RWPE1 (cell line): ENCODE measurements at regions not wholly inside any gene's neighbourhood (a gene's known extent, or its start where the extent isn't known, plus 50 kb on each side); places are given as distances from the start of the nearest gene placed in this dataset.
"Not testable (repeated sequence)": the region's sequence is repeated elsewhere in the genome, so short reads cannot be mapped to it uniquely, and the experiment has no call there.

Source experiments
- CTCF ChIA-PET: fragments of 350-600 bp; sonication (Branson Sonifier 250); formaldehyde crosslinking; extraction: SDS; loops from one replicate; lab custom pipeline; 2021; lab: Yijun Ruan, JAX
- POLR2A ChIA-PET: fragments of 400-600 bp; formaldehyde crosslinking; extraction: SDS; loops from one replicate; lab custom pipeline; 2020; ENCODE audit warnings: antibody characterized with exemption; ENCODE audit not compliant: low non-redundant PET; lab: Yijun Ruan, JAX
- DNase-seq: peaks from one replicate; pipeline ENCODE4 v3.0.0; 2012; ENCODE audit warnings: low spot score
- H3K27ac ChIP-seq: fragments of 450-650 bp; 2 replicates; pipeline ENCODE4 v1.5.1; 2017
- TF ChIP-seq, protein P1 (sequence below): fragments of 450-650 bp; conservative IDR thresholded peaks from 2 replicates; pipeline ENCODE4 v1.5.1; 2017; ENCODE audit warnings: low read depth, mild to moderate bottlenecking

- DNase-seq, CTCF ChIA-PET, H3K27ac ChIP-seq, POLR2A ChIA-PET: not testable (repeated sequence)
Measured at GRCh38 chr11:3488003-3488402, 109.1 kb upstream of the ZNF195 start.

- DNase-seq, CTCF ChIA-PET, POLR2A ChIA-PET, H3K27ac ChIP-seq: not testable (repeated sequence)
Measured at GRCh38 chr11:3485737-3486136, 106.8 kb upstream of the ZNF195 start.

DNA sequence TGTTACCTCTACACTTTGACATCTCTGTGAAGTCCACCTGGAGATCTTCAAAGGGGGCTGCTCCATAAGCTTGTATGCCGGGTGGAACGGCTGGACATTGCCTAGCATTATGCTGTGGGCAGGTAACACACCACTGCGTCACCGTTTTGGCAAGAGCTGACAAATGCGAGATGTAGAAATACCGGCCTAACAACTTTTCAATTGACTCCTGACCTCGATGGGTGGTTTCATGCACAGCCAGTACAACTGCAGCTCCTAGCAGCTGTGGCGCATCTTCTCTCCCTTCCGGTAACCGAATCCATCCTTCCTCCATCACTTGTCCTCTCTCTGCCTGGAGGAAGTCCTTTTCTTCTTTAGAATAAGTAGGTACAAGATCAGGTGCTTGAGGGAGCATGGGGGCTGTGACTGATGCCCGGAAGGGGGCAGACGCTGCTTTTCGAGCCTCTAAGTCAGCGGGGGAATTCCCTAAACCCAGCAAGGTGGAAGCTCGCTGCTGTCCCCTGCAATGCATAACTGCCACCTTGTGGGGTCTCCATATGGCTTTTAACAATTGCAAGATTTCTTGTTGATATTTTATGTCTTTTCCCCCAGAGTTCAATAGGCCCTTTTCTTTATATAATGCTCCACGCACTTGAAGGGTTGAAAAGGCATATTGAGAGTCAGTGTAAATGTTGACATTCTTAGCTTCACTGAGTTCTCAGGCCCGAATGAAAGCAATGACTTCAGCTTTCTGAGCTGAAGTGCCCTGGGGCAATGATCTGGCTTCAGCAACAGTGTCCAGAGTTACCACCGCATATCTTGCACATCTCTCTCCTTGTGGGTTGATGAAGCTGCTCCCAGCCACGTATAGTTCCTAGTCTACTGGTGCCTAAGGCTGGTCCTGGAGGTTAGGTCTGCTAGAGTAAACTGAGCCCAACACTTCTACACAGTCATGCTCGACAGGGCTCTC lies 98.3 kb upstream of the ZNF195 start:
- POLR2A ChIA-PET, H3K27ac ChIP-seq: not testable (repeated sequence)
- CTCF ChIA-PET, result interaction anchor here (1.2 kb wide), 1 partner anchor 37 kb away, joined by 3 read pairs; no protein-coding TSS in a partner anchor
- DNase-seq, result peak; percentile 16

DNA sequence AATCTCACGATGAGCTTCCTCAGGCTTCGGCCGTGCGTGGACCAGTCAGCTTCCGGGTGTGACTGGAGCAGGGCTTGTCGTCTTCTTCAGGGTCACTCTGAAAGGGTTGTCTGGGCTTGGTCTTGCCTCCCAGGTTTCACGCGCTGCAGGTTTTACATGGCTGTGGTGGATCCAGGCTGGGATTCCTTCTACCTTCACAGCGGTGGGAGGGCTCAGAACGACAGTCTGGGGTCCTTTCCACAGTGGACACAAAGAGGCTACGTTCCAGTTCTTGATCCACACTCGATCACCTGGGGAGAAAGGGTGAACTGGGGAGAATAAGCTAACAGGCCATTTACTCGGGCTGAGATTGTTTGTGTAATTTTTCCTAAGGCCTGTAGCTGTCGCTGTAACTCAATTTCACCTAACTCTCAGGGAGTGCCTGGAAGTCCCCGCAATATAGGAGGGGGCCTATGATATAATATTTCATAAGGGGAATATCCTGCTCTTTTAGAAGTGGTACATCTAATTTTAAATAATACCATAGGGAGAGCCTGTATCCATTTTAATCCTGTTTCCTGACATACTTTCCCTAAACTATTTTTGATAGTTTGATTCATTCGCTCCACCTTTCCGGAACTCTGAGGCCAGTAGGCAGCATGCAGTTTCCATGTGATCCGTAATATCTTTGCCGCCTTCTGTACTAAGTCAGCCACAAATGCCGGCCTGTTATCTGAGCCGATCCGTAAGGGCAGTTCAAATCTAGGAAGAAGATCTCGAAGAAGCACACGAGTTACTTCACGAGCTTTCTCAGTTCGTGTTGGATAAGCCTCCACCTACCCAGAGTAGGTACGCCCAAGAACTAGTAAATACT lies 97.4 kb upstream of the ZNF195 start:
- CTCF ChIA-PET, result interaction anchor here (0.6 to 1.2 kb wide), 2 partner anchors 38 to 531 kb away, joined by 3 read pairs; no protein-coding TSS in a partner anchor
- TF ChIP-seq, protein P1, sequence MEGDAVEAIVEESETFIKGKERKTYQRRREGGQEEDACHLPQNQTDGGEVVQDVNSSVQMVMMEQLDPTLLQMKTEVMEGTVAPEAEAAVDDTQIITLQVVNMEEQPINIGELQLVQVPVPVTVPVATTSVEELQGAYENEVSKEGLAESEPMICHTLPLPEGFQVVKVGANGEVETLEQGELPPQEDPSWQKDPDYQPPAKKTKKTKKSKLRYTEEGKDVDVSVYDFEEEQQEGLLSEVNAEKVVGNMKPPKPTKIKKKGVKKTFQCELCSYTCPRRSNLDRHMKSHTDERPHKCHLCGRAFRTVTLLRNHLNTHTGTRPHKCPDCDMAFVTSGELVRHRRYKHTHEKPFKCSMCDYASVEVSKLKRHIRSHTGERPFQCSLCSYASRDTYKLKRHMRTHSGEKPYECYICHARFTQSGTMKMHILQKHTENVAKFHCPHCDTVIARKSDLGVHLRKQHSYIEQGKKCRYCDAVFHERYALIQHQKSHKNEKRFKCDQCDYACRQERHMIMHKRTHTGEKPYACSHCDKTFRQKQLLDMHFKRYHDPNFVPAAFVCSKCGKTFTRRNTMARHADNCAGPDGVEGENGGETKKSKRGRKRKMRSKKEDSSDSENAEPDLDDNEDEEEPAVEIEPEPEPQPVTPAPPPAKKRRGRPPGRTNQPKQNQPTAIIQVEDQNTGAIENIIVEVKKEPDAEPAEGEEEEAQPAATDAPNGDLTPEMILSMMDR, result peak; percentile 42
- DNase-seq, POLR2A ChIA-PET, H3K27ac ChIP-seq: not testable (repeated sequence)

DNA sequence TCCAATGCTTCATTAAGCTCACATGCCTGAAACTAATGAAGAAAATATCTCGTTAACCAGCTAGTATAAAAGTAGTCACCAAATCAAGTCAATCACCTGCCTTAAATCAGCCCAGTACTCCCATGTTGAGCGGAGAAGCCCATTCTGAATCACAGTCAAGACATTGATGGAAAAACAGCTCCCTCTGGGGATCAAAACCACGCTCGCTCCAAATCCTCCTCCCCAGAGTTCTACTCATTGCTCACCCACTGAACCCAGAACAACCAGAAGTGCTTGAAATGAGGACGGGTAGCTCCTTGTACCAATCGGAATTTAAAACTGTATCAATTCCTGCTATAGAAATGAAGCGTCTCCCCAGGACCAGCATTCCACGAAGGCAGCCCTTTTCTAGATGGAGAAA lies 90.0 kb upstream of the ZNF195 start:
- H3K27ac ChIP-seq, POLR2A ChIA-PET, DNase-seq, CTCF ChIA-PET: not testable (repeated sequence)

- H3K27ac ChIP-seq, CTCF ChIA-PET, DNase-seq, POLR2A ChIA-PET: not testable (repeated sequence)
Measured at GRCh38 chr11:3467599-3467998, 88.7 kb upstream of the ZNF195 start.

DNA sequence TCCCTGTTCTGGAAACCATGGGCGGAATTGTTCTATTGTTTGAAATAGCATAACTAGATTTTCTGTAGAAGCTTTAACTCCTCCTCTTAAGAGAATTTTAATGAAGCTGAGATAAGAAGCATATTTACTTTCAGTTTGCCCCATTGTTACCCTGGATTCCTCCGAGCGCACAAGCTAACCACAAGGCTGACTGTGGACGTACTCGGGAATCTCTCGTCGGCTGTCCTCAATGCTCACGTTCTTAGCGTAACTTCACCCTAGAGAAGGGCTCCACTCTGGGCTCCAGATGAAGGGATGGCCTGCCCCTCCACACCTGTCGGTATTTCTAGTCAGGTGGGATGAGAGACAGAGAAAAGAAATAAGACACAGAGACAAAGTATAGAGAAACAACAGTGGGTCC lies 76.7 kb upstream of the ZNF195 start:
- DNase-seq, H3K27ac ChIP-seq, POLR2A ChIA-PET: not testable (repeated sequence)
- CTCF ChIA-PET, result interaction anchor here (0.6 kb wide), 1 partner anchor 387 kb away, joined by 4 read pairs; no protein-coding TSS in a partner anchor

DNA sequence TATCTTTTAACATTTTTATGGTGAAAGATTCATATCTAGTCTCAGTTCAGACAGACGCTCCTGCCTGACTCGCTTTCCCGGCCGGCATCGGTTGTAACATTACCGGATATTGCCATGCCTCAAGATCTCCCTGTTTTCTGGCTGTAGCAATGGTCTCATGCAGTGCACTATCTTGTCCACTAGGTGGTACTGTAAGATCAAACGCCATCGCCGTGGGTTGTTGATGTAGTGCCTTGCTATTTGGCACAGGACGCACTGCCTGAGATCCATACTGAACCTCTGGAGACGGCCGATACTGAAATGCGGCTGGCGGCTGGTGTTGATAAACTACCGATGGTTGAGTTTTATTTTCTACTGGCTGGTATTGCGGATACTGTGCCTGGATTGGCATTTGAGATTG lies 75.9 kb upstream of the ZNF195 start:
- CTCF ChIA-PET, POLR2A ChIA-PET, DNase-seq, H3K27ac ChIP-seq: not testable (repeated sequence)
- TF ChIP-seq, protein P1, result peak; percentile 91

DNA sequence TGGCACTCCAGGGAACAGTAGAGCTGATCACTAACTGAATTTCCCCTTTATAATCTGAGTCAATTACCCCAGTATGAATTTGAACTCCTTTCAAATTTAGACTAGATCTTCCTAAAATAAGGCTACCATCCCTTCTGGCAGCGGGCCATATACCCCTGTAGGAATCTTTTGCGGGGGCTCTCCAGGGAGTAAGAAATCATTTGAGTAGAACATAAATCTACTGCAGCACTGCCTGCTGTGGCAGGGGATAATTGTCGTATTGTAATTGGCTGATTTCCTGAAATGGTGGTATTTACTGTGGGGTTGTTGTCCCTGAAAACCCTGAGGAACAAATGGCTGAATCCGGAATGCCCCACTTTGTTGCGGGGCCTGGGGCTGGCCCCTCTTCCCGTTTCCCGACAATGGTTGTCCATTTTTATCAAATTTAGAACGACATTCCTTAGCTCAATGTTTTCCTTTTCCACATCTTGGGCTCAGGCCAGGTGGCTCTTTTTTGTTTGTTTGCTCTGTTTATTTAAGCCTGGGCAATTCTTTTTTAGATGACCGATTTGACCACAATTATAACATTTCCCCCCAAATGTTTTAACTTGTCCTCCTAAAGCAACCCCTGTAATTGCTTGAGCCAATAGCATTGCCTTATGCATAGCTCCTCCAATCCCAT lies 74.8 kb upstream of the ZNF195 start:
- POLR2A ChIA-PET, H3K27ac ChIP-seq, DNase-seq: not testable (repeated sequence)
- CTCF ChIA-PET, result interaction anchor here (0.6 to 0.7 kb wide), 2 partner anchors 154 to 155 kb away, joined by 3 to 6 read pairs; no protein-coding TSS in a partner anchor

GRCh38 chr11:3450822-3451221 lies 71.9 kb upstream of the ZNF195 start:
- DNase-seq, CTCF ChIA-PET, H3K27ac ChIP-seq, POLR2A ChIA-PET: not testable (repeated sequence)

DNA sequence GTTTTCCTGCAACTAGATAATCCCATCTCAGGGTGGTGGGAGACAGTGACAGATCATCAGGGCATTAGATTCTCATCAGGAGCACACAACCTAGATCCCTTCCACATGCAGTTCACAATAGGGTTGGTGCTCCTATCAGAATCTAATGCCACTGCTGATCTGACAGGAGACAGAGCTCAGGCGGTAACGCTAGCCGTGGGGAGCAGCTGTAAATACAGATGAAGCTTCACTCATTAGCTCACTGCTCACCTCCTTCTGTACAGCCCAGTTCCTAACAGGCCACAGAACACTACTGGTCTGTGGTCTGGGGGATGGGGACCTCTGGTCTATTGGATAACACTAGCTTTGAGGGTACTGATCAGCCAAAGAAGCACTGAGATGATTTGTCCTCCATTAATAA lies 66.6 kb upstream of the ZNF195 start:
- DNase-seq, H3K27ac ChIP-seq, CTCF ChIA-PET, POLR2A ChIA-PET: not testable (repeated sequence)

DNA sequence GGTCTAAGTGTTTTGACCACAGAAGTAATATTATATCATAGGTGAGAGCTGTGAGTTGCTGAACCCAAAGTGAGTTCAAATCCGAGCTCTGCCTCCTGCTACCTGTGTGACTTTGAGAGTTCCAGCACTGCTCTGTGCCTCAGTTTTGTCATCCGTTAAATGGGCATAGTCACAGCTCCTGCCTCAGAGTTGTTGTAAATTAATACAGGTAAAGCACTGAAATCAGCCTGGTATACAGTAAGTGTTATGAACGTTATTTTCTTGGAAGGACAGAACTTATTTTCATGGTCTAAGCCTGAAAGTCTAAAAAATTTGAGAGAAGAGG lies 65.4 kb upstream of the ZNF195 start:
- H3K27ac ChIP-seq, CTCF ChIA-PET, POLR2A ChIA-PET, DNase-seq: not testable (repeated sequence)

- H3K27ac ChIP-seq, CTCF ChIA-PET, POLR2A ChIA-PET, DNase-seq: not testable (repeated sequence)
Measured at GRCh38 chr11:3443700-3444419, 64.9 kb upstream of the ZNF195 start.
